Heart left ventricle (tissue), 13 donors: ENCODE measurements at regions not wholly inside any gene's neighbourhood (a gene's known extent, or its start where the extent isn't known, plus 50 kb on each side); places are given as distances from the start of the nearest gene placed in this dataset.

Source experiments
- CTCF ChIP-seq, 12 donors: fragments of 200-600 bp; sonication (generic) in 4 of 12; IDR thresholded peaks; one replicate each; pipeline versions ENCODE4 v1.5.0 to v1.8.0; 2018 to 2022; ENCODE audit warnings: antibody characterized with exemption in 12 of 12, mild to moderate bottlenecking in 5 of 12
- POLR2A ChIP-seq, 2 donors: fragments of 450-650 bp; IDR thresholded peaks; one replicate each; pipeline ENCODE4 v1.6.1; 2017; ENCODE audit warnings: antibody characterized with exemption in 2 of 2, mild to moderate bottlenecking in 2 of 2, moderate library complexity in 2 of 2
- donor health status: ischemic (EF 13 %, LVEDD 7.1; RV severe dilation, severe dysfunction).
- donor health status: DM: no; HTN: yes; CAD: no.
- donor health status: DM: no; HTN: no; CAD: no.
- donor health status: ischemic (EF 25% LVEDD 6.9; RV normal size, moderate dysfunction).
- donor health status: ischemic (EF 25% LVEDD 5.7; RV mildly dilated, moderate dysfunction).
- donor health status: ischemic (EF 35%, LVEDD 5.7; RV mildly dilated, moderate dysfunction).
- donor health status: nonischemic (EF 11% LVEDD 7.7; RV severe dilation, severe dysfunction).
- donor health status: DM: yes; HTN: yes; CAD: no.
- donor health status: PGD.
- donor health status: ischemic (EF 29% LVEDD 5.4; RV normal size, mild dysfunction).
- donor health status: nonischemic (EF 23%, LVEDD 6.1; RV moderate dilation, normal function).

- TF ChIP-seq POLR2A (IDR thresholded peaks at IDR 0.05) = no peak
- no peak for TF ChIP-seq CTCF (IDR thresholded peaks at IDR 0.05)
Measured at GRCh38 chr4:93891244-93891643, 62.7 kb downstream of the ATOH1 start.
